IPS-15b (cell line): ENCODE measurements at regions not wholly inside any gene's neighbourhood (a gene's known extent, or its start where the extent isn't known, plus 50 kb on each side); places are given as distances from the start of the nearest gene placed in this dataset.
"Not testable (repeated sequence)": the region's sequence is repeated elsewhere in the genome, so short reads cannot be mapped to it uniquely, and the experiment has no call there.

Source experiments
- H3K27me3 ChIP-seq: one replicate; pipeline ENCODE4 v1.6.1; 2013; ENCODE audit warnings: low read length; ENCODE audit not compliant: control insufficient read depth, insufficient read depth
- H3K36me3 ChIP-seq: one replicate; pipeline ENCODE4 v1.6.1; 2013; ENCODE audit warnings: low read length; ENCODE audit not compliant: control insufficient read depth, insufficient read depth
- H3K4me1 ChIP-seq: one replicate; pipeline ENCODE4 v1.6.1; 2013; ENCODE audit warnings: mild to moderate bottlenecking, low read length; ENCODE audit not compliant: control insufficient read depth, insufficient read depth
- H3K4me3 ChIP-seq: one replicate; pipeline ENCODE4 v1.5.1; 2013; ENCODE audit warnings: low read depth, low read length
- H3K9ac ChIP-seq: one replicate; pipeline ENCODE4 v1.6.1; 2013; ENCODE audit warnings: low read depth, mild to moderate bottlenecking, low read length
- H3K9me3 ChIP-seq: one replicate; pipeline ENCODE4 v1.6.1; 2013; ENCODE audit warnings: mild to moderate bottlenecking, low read length; ENCODE audit not compliant: control insufficient read depth, insufficient read depth

DNA sequence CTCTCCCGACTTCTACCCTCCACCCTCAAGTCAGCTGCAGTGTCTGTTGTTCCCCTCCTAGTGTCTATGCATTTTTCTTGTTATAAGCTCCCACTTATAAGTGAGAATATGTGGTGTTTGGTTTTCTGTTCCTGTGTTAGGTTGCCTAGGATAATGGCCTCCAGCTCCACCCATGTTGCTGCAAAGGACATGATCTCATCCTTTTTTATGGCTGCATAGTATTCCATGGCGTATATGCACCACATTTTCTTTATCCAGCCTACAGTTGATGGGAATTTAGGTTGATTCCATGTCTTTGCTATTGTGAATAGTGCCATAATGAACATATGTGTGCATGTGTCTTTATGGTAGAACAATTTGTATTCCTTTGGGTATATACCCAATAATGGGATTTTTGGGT lies 80.7 kb downstream of the SPTSSA start:
- not testable (repeated sequence) for H3K27me3 ChIP-seq, H3K4me1 ChIP-seq, H3K4me3 ChIP-seq, H3K9ac ChIP-seq, H3K9me3 ChIP-seq, H3K36me3 ChIP-seq

DNA sequence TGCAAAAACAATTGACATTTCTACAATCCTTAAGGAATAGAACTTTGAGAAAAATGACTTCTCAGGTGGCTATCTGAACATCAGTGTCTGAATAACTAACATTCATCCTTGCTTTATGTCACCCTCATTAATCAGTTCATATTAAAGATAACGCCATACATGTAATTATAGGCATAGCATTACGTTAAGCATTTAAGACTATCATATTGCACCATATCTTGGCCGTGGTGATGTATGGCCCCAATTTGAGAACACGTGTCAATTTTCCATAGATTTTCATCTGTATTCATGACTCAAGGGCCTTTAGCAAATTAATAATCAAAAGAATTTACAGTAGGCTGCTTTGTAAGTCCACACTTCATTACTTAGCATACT lies 81.6 kb downstream of the SPTSSA start:
- no peaks in the 10 kb centered on the region for H3K27me3 ChIP-seq
- no peaks in the 10 kb centered on the region for H3K4me1 ChIP-seq
- H3K9ac ChIP-seq: no peak overlapping the region
- no peak overlapping the region for H3K4me3 ChIP-seq
- no peaks in the 10 kb centered on the region for H3K9me3 ChIP-seq
- H3K36me3 ChIP-seq: no peaks in the 10 kb centered on the region

DNA sequence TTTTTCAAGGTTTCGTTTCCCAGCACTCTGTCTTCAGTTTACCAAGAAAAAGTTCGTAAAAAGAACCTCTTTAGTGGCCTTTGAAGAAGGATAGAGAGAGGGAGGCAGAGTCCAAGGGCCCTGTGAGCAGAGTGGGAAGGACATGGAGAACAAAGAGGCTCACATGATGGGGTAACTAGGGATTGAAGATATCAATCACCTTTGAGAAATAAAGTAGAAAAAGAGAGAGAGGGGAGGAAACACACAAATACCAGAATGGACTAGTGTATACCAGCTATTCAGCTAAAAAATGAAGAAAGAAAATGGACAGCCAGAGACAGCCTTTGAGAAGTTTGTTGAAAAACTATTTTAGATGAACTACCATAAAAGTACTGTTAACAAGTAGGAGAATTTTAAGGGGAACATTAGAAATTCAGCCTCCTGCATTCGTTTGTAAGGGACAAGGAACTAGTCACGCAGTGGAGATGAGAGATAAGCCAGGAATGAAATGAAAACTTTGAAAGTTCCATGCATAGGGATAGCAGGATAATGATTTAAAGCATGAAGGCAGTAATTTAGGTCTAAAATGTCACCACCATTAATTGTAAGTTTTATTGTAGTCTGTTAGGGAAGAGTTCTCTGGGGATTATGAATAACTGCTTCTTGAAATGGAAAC lies 82.1 kb downstream of the SPTSSA start:
- no peaks in the 10 kb centered on the region for H3K9me3 ChIP-seq
- H3K36me3 ChIP-seq: no peaks in the 10 kb centered on the region
- no peaks in the 10 kb centered on the region for H3K27me3 ChIP-seq
- no peaks in the 10 kb centered on the region for H3K4me1 ChIP-seq
- no peak overlapping the region for H3K4me3 ChIP-seq
- no peak overlapping the region for H3K9ac ChIP-seq

DNA sequence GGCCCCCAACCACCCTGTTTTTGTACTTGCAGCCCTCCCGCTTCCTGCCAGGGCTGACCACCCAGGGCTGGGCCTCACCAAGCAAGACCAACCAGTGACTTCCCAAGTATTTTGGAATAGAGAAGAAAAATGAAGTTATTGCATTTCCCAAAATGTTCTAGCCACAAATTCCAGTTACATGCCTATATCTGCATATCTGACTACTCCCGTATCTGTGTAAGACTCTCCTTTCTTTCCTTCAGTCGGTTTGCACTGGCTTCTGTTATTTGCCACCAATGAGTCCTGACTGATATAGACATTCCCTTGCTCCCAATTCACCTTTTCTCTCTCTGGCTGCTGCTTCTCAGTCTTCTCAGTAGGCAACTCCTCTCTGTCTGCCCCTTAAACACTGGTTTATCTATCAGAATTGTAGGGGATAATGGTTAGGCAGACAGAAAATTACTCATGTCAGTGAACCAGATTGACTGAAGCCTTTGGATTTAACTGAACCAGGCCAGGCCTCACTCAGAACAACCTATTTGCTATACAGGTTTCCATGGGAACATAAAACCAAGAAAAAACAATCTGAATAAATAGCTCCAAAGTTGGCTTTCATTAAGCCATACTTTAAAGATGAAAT lies 85.3 kb downstream of the SPTSSA start:
- H3K9me3 ChIP-seq: no peaks in the 10 kb centered on the region
- H3K27me3 ChIP-seq: no peaks in the 10 kb centered on the region
- no peaks in the 10 kb centered on the region for H3K36me3 ChIP-seq
- no peak overlapping the region for H3K9ac ChIP-seq
- no peak overlapping the region for H3K4me3 ChIP-seq
- H3K4me1 ChIP-seq: no peaks in the 10 kb centered on the region

DNA sequence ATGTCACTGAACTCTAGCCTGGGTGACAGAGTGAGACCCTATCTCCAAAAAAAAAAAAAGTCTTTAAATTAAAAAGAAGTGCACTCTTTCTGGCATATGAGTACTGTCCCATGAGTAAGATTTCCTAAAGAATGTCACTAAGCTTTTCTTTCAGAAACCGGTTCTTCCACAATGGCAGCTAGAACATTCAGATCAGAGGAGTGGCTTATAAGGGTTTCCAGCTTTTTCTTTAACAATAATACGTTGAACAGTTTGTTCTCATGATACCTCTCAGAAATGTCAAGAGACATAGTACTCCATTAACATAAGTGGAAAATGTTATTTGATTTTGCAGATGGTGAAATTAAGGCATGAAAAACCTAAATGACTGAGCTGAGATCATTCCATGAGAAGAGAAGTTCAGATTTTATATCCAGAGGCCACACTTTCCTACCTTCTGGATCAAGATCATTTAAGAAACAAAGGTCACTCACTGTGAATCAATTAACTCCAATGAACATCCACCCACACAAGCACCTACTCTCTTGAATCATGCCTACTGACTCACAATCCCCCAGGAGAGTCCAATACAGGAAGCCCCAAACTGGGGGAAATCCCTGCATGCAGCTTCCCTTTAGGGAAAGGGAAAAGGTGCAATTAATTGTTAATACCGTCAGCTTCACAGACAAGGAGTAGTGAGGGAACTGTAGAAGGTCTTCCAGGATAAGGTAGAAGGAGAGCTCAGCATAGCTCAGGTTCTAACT lies 86.9 kb downstream of the SPTSSA start:
- no peak overlapping the region for H3K9ac ChIP-seq
- H3K36me3 ChIP-seq: no peaks in the 10 kb centered on the region
- H3K9me3 ChIP-seq: no peaks in the 10 kb centered on the region
- no peaks in the 10 kb centered on the region for H3K4me1 ChIP-seq
- H3K4me3 ChIP-seq: no peak overlapping the region
- H3K27me3 ChIP-seq: no peaks in the 10 kb centered on the region

DNA sequence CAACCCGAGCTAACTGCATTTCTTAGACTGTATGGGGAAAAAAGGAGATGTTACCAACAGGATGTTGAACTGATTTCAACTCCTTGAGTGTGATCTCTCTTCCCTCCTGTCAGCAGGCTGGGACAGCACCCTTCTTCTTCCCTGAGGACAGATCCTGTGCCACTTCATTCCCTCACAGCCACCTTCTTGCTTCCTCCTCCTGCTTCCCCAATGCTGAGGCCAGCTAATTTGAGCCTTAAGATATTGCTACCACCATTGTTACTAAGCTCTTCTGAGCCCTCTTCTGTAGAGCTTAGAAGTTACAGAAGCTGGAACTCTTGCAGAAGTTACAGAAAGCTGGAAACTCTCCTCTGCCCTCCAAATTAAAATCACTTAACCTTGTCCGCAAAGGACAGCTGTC lies 88.8 kb downstream of the SPTSSA start:
- no peak overlapping the region for H3K9ac ChIP-seq
- no peaks in the 10 kb centered on the region for H3K27me3 ChIP-seq
- no peaks in the 10 kb centered on the region for H3K36me3 ChIP-seq
- no peak overlapping the region for H3K4me3 ChIP-seq
- H3K9me3 ChIP-seq: no peaks in the 10 kb centered on the region
- no peaks in the 10 kb centered on the region for H3K4me1 ChIP-seq

DNA sequence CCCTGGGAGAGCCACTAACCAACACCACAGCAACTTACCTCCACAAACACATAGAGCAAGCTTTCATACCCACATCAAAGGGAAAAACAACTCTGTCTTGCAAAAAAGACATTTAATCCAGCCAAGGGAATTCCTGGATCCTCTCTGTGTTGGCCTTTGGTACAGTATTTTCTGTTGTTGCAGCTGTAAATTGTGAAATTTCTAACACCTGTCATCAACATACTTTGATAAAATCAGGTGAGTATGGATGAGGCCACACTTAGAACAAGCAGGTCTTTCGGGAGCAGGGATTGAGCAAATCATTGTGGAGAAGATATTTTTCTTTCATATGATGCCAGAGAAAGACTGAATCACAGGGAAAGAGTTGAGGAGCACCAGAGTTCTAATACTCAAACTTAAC lies 89.3 kb downstream of the SPTSSA start:
- H3K9me3 ChIP-seq: no peaks in the 10 kb centered on the region
- H3K27me3 ChIP-seq: no peaks in the 10 kb centered on the region
- H3K4me3 ChIP-seq: no peak overlapping the region
- no peaks in the 10 kb centered on the region for H3K36me3 ChIP-seq
- no peaks in the 10 kb centered on the region for H3K4me1 ChIP-seq
- H3K9ac ChIP-seq: no peak overlapping the region

DNA sequence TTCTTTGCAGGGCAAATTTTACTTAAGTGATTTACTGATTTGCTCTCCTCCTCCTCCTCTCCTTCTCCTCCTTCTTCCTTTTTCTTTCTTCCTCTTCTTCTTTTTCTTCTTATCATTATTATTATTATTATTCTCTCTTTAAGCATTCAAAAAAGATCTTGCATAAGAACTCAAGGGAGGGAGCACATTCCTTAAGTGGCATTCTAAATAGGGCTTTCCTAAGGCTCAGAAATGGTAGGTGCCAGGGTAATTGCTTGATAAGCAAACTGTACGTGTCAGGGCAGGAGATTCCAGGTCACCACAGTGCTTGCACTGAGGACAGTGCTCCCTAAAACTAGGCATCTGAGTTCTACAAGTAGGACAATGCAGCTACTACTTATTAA lies 92.4 kb downstream of the SPTSSA start:
- H3K36me3 ChIP-seq: no peaks in the 10 kb centered on the region
- H3K9ac ChIP-seq: no peak overlapping the region
- H3K4me3 ChIP-seq: no peak overlapping the region
- H3K27me3 ChIP-seq: no peaks in the 10 kb centered on the region
- H3K4me1 ChIP-seq: no peaks in the 10 kb centered on the region
- H3K9me3 ChIP-seq: no peaks in the 10 kb centered on the region

DNA sequence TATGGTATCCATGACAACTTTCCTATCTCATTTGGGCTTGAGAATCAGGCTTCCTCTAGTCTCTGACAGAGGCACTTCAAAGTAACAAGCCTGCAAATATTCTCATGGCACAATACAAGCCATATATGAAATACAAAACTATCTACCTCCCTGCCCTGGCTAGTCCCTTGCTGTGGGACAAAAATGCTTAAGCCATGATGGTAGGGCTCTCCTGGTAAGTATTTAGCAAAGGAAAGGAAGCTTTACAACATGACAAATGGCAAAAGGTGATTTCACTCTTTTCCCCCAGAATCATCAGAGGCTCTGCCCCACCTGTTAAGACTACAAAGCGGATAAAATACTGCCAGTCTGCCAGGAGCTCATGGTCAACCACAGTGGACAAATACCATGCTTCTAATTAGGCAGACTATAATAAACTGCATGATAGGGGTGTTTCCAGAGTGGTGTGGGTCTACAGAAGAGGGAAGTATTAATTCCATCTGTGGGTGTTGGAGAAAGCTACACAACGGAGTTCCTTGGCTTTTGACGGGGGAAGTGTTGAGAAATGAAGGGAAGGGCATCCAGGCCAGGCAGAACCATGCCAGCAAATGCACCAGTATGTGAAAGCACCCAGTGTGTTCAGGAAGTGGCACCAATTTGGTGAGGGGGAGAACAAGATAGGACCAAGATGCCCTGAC lies 92.9 kb downstream of the SPTSSA start:
- H3K9ac ChIP-seq: no peak overlapping the region
- H3K27me3 ChIP-seq: no peaks in the 10 kb centered on the region
- H3K4me1 ChIP-seq: no peaks in the 10 kb centered on the region

DNA sequence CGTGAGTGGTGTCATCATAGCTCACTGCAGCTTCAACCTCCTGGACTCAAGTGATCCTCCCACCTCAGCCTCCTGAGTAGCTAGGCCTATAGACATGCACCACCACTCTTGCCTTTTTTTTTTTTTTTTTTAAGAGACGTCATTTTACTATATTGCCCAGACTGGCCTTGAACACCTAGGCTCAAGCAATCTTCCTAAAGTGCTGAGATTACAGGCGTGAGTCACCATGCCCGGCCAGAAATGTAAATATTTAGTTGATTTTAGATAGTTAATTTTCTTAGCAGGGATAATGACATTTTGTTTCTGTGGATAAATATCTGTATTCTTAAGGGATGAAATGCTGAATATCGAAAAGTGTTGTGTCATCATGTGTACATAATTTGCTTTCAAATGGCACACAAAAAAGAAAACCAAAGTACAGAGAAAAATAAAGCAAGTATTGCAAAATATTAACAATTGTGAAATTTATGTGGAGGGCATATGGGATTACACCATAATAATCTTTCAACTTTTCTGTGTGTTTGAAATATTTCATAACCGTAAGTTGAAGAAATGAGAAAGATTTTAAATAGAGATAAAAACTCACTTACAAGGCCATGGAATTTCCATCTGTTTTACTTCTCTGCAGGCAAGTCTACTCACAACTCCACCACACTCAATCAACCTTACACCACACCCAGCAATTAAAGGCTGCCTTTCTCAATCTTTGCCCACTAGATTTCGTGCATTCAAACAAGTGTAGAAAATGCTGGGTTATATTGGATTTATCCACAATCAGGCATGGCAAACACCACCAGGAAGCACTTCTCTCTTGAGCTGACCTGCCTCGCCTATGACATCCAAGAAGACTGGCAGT lies 93.7 kb downstream of the SPTSSA start:
- no peaks in the 10 kb centered on the region for H3K27me3 ChIP-seq
- no peaks in the 10 kb centered on the region for H3K4me1 ChIP-seq
- no peaks in the 10 kb centered on the region for H3K9me3 ChIP-seq
- H3K4me3 ChIP-seq: no peak overlapping the region
- H3K9ac ChIP-seq: no peak overlapping the region
- H3K36me3 ChIP-seq: no peaks in the 10 kb centered on the region

More for the DNA sequence above, 92.9 kb downstream of the SPTSSA start:
- H3K9me3 ChIP-seq: no peaks in the 10 kb centered on the region
- no peaks in the 10 kb centered on the region for H3K36me3 ChIP-seq
- no peak overlapping the region for H3K4me3 ChIP-seq

DNA sequence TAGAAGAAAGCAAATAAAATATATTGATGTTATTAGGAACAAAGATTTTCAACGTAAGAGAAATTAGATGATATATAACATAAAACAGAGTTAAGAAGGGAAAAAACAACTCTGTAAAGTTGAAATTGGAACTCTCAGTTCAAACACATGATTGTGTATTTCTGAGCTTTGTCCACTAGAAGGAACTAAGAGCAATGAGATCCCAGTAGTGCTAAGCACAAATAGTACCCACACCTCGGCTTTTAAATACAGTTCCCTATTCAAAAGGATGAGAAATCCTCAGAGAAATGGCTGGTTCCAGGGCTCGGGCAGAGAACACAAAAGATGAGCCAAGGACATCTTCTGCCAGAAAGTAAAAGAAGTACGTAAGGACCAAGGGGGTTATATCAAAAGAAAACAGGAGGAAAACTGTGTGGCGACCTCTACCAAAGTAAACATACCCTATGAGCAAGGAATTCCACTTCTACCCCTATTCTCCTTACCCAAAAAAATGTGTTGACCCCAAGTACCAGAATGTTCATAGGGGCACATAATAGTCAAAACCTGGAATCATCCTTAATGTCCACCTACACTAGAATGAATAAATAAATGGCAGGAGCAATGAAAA lies 96.6 kb downstream of the SPTSSA start:
- no peak overlapping the region for H3K9ac ChIP-seq
- no peak overlapping the region for H3K4me3 ChIP-seq
- no peaks in the 10 kb centered on the region for H3K36me3 ChIP-seq
- H3K4me1 ChIP-seq: no peaks in the 10 kb centered on the region
- H3K27me3 ChIP-seq: no peaks in the 10 kb centered on the region
- H3K9me3 ChIP-seq: no peaks in the 10 kb centered on the region
